GM23338 (cell line): ENCODE measurements at regions not wholly inside any gene's neighbourhood (a gene's known extent, or its start where the extent isn't known, plus 50 kb on each side); places are given as distances from the start of the nearest gene placed in this dataset.

Source experiments
- ATAC-seq: fragments of 200-7000 bp; cut with Tn5 transposase; 3 replicates; pipeline ENCODE4 v1.9.1; 2020
- DNase-seq: peaks from one replicate; pipeline ENCODE4 v3.0.0-alpha.2; 2015; ENCODE audit warnings: low spot score
- H2AFZ ChIP-seq: fragments of 200-600 bp; sonication (generic); 2 replicates; pipeline ENCODE4 v1.8.0; 2016; ENCODE audit warnings: antibody characterized with exemption, mild to moderate bottlenecking, moderate library complexity
- H3F3A ChIP-seq: fragments of 200-600 bp; sonication (generic); replicated peaks from 2 replicates; pipeline ENCODE4 v1.8.0; 2017; ENCODE audit warnings: antibody characterized with exemption, mixed run types, low read depth
- H3K27ac ChIP-seq: fragments of 200-600 bp; sonication (generic); 2 replicates; pipeline ENCODE4 v1.6.1; 2016; ENCODE audit warnings: low read depth
- H3K27me3 ChIP-seq: fragments of 200-600 bp; sonication (generic); 2 replicates; pipeline ENCODE4 v1.8.0; 2016; ENCODE audit warnings: mild to moderate bottlenecking, mixed run types, moderate library complexity; ENCODE audit not compliant: insufficient read depth
- H3K36me3 ChIP-seq: fragments of 200-600 bp; sonication (generic); 2 replicates; pipeline ENCODE4 v1.8.0; 2016; ENCODE audit warnings: mild to moderate bottlenecking; ENCODE audit not compliant: insufficient read depth
- H3K4me1 ChIP-seq: fragments of 200-600 bp; sonication (generic); 2 replicates; pipeline ENCODE4 v1.8.0; 2016; ENCODE audit warnings: mild to moderate bottlenecking, moderate library complexity; ENCODE audit not compliant: insufficient read depth
- H3K4me2 ChIP-seq: fragments of 200-600 bp; sonication (generic); 2 replicates; pipeline ENCODE4 v1.7.1; 2017; ENCODE audit warnings: mixed run types
- H3K4me3 ChIP-seq: fragments of 200-600 bp; sonication (generic); 2 replicates; pipeline ENCODE4 v1.6.1; 2016; ENCODE audit warnings: mixed run types
- H3K79me2 ChIP-seq: fragments of 200-600 bp; sonication (generic); replicated peaks from 2 replicates; pipeline ENCODE4 v1.8.0; 2017; ENCODE audit warnings: mild to moderate bottlenecking; ENCODE audit not compliant: insufficient read depth
- H3K9me2 ChIP-seq: fragments of 200-600 bp; sonication (generic); 2 replicates; pipeline ENCODE4 v1.8.0; 2017; ENCODE audit not compliant: insufficient read depth
- H4K20me1 ChIP-seq: fragments of 200-600 bp; sonication (generic); replicated peaks from 2 replicates; pipeline ENCODE4 v1.8.0; 2017; ENCODE audit warnings: mild to moderate bottlenecking; ENCODE audit not compliant: insufficient read depth
- H3K27ac Mint-ChIP-seq: 2 replicates; pipeline ENCODE4 v1.8.0; 2020; ENCODE audit warnings: inconsistent platforms, mild to moderate bottlenecking, moderate library complexity, mixed read lengths
- H3K27me3 Mint-ChIP-seq: 3 replicates; pipeline ENCODE4 v1.8.0; 2022; ENCODE audit warnings: low read depth, mild to moderate bottlenecking, moderate library complexity, mixed read lengths, inconsistent platforms; ENCODE audit not compliant: insufficient read depth, poor library complexity
- H3K36me3 Mint-ChIP-seq: 3 replicates; pipeline ENCODE4 v1.8.0; 2021; ENCODE audit warnings: low read depth, mild to moderate bottlenecking, inconsistent platforms, moderate library complexity, mixed read lengths
- H3K4me1 Mint-ChIP-seq: 3 replicates; pipeline ENCODE4 v1.8.0; 2020; ENCODE audit warnings: mild to moderate bottlenecking, inconsistent platforms, mixed read lengths
- H3K4me3 Mint-ChIP-seq: 3 replicates; pipeline ENCODE4 v1.8.0; 2021; ENCODE audit warnings: moderate library complexity, mild to moderate bottlenecking, inconsistent platforms, mixed read lengths
- H3K9me3 Mint-ChIP-seq: 3 replicates; pipeline ENCODE4 v1.8.0; 2020; ENCODE audit warnings: moderate library complexity, mild to moderate bottlenecking, inconsistent platforms, mixed read lengths
- EZH2phosphoT487 ChIP-seq: fragments of 200-600 bp; sonication (generic); IDR thresholded peaks from one replicate; pipeline ENCODE4 v1.8.1; 2018; ENCODE audit warnings: antibody characterized with exemption; ENCODE audit not compliant: unreplicated experiment
- STAT1 ChIP-seq: IDR thresholded peaks from one replicate; pipeline ENCODE4 v1.6.1; 2016; ENCODE audit warnings: antibody characterized with exemption; ENCODE audit not compliant: unreplicated experiment
- ZNF114 ChIP-seq: fragments of 250-450 bp; sonication (Bioruptor Pico); IDR thresholded peaks from 2 replicates; pipeline ENCODE4 v1.5.0; 2020; ENCODE audit warnings: mild to moderate bottlenecking, moderate library complexity
- TF ChIP-seq, protein P1 (sequence below): fragments of 250-450 bp; sonication (Bioruptor Pico); IDR thresholded peaks from 2 replicates; pipeline ENCODE4 v1.5.0; 2020; ENCODE audit warnings: mild to moderate bottlenecking, moderate library complexity
- TF ChIP-seq, protein P2 (sequence below): IDR thresholded peaks from one replicate; pipeline ENCODE4 v1.6.1; 2018; ENCODE audit warnings: antibody characterized with exemption; ENCODE audit not compliant: unreplicated experiment
- TF ChIP-seq, protein P3 (sequence below), 2 experiments: fragments of 200-600 bp in 1 of 2; sonication (generic) in 1 of 2; conservative IDR thresholded peaks; 2 replicates each; pipeline versions ENCODE4 v1.5.1 to v1.6.1; 2016 to 2017; ENCODE audit warnings: antibody characterized with exemption in 2 of 2, low read depth in 2 of 2, mild to moderate bottlenecking in 2 of 2, moderate library complexity in 1 of 2

DNA sequence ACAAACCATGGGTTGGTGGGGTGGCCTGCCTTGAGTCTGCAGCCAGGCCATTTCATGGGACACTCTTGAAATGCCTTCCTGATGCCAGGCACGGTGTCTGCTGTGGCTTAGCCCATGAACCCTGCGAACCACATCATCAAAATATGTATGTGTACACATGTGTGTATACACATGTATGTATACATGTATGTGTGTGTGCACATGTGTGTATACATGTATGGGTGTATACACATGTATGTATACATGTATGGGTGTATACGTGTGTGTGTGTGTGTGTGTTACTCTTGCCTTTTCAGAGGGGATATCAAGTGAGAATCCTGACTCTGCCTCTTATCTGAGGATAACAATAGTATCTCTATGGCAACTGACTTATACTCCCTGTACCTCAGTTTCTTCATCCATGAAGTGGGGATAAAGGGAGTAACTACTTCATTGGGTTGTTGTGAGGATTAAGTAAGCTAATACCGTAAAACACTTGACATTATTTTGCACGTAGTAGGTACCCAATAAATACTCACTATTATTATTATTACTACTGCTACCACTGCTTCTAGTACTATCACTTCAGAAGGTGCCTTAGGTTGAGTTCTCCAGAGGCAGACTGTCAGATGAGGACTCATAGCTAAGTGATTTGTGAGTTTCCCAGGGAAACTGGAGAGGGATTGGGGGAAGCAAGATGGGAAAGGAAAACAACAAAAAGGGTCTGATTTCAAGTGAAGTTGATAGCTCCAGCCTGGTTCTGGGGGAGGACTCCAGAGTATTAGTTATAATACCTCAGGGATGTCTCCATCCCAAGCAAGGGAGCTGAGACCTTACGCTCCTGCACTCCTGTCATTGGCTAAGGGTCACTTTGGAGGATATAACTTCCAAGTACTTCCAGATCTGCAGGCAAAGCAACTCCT is 110.5 kb downstream of the VEGFA start (continued):
- TF ChIP-seq, protein P1, sequence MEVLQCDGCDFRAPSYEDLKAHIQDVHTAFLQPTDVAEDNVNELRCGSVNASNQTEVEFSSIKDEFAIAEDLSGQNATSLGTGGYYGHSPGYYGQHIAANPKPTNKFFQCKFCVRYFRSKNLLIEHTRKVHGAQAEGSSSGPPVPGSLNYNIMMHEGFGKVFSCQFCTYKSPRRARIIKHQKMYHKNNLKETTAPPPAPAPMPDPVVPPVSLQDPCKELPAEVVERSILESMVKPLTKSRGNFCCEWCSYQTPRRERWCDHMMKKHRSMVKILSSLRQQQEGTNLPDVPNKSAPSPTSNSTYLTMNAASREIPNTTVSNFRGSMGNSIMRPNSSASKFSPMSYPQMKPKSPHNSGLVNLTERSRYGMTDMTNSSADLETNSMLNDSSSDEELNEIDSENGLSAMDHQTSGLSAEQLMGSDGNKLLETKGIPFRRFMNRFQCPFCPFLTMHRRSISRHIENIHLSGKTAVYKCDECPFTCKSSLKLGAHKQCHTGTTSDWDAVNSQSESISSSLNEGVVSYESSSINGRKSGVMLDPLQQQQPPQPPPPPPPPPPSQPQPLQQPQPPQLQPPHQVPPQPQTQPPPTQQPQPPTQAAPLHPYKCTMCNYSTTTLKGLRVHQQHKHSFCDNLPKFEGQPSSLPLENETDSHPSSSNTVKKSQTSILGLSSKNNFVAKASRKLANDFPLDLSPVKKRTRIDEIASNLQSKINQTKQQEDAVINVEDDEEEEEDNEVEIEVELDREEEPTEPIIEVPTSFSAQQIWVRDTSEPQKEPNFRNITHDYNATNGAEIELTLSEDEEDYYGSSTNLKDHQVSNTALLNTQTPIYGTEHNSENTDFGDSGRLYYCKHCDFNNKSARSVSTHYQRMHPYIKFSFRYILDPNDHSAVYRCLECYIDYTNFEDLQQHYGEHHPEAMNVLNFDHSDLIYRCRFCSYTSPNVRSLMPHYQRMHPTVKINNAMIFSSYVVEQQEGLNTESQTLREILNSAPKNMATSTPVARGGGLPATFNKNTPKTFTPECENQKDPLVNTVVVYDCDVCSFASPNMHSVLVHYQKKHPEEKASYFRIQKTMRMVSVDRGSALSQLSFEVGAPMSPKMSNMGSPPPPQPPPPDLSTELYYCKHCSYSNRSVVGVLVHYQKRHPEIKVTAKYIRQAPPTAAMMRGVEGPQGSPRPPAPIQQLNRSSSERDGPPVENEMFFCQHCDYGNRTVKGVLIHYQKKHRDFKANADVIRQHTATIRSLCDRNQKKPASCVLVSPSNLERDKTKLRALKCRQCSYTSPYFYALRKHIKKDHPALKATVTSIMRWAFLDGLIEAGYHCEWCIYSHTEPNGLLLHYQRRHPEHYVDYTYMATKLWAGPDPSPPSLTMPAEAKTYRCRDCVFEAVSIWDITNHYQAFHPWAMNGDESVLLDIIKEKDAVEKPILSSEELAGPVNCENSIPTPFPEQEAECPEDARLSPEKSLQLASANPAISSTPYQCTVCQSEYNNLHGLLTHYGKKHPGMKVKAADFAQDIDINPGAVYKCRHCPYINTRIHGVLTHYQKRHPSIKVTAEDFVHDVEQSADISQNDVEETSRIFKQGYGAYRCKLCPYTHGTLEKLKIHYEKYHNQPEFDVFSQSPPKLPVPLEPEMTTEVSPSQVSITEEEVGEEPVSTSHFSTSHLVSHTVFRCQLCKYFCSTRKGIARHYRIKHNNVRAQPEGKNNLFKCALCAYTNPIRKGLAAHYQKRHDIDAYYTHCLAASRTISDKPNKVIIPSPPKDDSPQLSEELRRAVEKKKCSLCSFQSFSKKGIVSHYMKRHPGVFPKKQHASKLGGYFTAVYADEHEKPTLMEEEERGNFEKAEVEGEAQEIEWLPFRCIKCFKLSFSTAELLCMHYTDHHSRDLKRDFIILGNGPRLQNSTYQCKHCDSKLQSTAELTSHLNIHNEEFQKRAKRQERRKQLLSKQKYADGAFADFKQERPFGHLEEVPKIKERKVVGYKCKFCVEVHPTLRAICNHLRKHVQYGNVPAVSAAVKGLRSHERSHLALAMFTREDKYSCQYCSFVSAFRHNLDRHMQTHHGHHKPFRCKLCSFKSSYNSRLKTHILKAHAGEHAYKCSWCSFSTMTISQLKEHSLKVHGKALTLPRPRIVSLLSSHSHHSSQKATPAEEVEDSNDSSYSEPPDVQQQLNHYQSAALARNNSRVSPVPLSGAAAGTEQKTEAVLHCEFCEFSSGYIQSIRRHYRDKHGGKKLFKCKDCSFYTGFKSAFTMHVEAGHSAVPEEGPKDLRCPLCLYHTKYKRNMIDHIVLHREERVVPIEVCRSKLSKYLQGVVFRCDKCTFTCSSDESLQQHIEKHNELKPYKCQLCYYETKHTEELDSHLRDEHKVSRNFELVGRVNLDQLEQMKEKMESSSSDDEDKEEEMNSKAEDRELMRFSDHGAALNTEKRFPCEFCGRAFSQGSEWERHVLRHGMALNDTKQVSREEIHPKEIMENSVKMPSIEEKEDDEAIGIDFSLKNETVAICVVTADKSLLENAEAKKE (CRISPR knock-in tag): no peak

DNA sequence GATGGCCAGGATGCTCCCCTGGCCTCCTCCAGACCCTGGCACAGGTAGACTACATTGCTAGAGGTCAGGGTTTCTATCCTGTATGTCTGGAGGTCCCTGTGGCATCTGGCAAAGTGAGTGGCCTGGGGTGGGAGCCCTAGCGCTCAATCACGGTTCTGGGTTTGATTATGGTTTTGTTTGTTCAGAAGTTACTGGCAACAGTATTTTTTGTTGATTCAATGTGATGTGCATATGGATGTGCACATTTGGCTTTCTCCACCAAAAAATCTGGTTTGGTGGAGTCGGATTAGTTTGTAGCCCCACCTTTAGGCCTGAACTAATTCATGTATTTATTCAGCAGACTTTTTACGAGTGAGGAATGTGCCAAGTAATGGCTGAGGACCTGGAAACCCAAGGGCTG is 109.7 kb downstream of the VEGFA start:
- no peak for DNase-seq
- no peaks in the 10 kb centered on the region for H3K27me3 Mint-ChIP-seq
- Histone ChIP-seq H3F3A (no peaks in the 10 kb centered on the region), H3K36me3 (no peaks in the 10 kb centered on the region), H3K4me2 (no peak overlapping the region), H3K9me2 (no peaks in the 10 kb centered on the region), H3K79me2 (no peaks in the 10 kb centered on the region), H3K27ac (no peak overlapping the region), H3K4me3 (no peak overlapping the region), H3K4me1 (no peaks in the 10 kb centered on the region), H3K27me3 (no peaks in the 10 kb centered on the region), H4K20me1 (no peaks in the 10 kb centered on the region), H2AFZ (no peak overlapping the region)
- no peaks in the 10 kb centered on the region for H3K36me3 Mint-ChIP-seq
- no peak for ATAC-seq
- H3K9me3 Mint-ChIP-seq: no peaks in the 10 kb centered on the region
- H3K4me1 Mint-ChIP-seq: peaks cover 3% of the 10 kb centered on the region; the same call in 2 of the 3 replicates
- no peak overlapping the region for H3K4me3 Mint-ChIP-seq
- H3K27ac Mint-ChIP-seq: no peak overlapping the region
- TF ChIP-seq, protein P2, sequence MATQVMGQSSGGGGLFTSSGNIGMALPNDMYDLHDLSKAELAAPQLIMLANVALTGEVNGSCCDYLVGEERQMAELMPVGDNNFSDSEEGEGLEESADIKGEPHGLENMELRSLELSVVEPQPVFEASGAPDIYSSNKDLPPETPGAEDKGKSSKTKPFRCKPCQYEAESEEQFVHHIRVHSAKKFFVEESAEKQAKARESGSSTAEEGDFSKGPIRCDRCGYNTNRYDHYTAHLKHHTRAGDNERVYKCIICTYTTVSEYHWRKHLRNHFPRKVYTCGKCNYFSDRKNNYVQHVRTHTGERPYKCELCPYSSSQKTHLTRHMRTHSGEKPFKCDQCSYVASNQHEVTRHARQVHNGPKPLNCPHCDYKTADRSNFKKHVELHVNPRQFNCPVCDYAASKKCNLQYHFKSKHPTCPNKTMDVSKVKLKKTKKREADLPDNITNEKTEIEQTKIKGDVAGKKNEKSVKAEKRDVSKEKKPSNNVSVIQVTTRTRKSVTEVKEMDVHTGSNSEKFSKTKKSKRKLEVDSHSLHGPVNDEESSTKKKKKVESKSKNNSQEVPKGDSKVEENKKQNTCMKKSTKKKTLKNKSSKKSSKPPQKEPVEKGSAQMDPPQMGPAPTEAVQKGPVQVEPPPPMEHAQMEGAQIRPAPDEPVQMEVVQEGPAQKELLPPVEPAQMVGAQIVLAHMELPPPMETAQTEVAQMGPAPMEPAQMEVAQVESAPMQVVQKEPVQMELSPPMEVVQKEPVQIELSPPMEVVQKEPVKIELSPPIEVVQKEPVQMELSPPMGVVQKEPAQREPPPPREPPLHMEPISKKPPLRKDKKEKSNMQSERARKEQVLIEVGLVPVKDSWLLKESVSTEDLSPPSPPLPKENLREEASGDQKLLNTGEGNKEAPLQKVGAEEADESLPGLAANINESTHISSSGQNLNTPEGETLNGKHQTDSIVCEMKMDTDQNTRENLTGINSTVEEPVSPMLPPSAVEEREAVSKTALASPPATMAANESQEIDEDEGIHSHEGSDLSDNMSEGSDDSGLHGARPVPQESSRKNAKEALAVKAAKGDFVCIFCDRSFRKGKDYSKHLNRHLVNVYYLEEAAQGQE: no peak
- TF ChIP-seq STAT1 (no peak), ZNF114 (CRISPR knock-in tag) (no peak), EZH2phosphoT487 (no peak)
- TF ChIP-seq, protein P3, sequence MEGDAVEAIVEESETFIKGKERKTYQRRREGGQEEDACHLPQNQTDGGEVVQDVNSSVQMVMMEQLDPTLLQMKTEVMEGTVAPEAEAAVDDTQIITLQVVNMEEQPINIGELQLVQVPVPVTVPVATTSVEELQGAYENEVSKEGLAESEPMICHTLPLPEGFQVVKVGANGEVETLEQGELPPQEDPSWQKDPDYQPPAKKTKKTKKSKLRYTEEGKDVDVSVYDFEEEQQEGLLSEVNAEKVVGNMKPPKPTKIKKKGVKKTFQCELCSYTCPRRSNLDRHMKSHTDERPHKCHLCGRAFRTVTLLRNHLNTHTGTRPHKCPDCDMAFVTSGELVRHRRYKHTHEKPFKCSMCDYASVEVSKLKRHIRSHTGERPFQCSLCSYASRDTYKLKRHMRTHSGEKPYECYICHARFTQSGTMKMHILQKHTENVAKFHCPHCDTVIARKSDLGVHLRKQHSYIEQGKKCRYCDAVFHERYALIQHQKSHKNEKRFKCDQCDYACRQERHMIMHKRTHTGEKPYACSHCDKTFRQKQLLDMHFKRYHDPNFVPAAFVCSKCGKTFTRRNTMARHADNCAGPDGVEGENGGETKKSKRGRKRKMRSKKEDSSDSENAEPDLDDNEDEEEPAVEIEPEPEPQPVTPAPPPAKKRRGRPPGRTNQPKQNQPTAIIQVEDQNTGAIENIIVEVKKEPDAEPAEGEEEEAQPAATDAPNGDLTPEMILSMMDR (conservative IDR thresholded peaks at IDR 0.05; ENCODE audit: low read depth in 2 of 2): no peak
